ENCODE measurements at regions not wholly inside any gene's neighbourhood (a gene's known extent, or its start where the extent isn't known, plus 50 kb on each side); places are given as distances from the start of the nearest gene placed in this dataset.
"Not testable (repeated sequence)": the region's sequence is repeated elsewhere in the genome, so short reads cannot be mapped to it uniquely, and the experiment has no call there.

DNA sequence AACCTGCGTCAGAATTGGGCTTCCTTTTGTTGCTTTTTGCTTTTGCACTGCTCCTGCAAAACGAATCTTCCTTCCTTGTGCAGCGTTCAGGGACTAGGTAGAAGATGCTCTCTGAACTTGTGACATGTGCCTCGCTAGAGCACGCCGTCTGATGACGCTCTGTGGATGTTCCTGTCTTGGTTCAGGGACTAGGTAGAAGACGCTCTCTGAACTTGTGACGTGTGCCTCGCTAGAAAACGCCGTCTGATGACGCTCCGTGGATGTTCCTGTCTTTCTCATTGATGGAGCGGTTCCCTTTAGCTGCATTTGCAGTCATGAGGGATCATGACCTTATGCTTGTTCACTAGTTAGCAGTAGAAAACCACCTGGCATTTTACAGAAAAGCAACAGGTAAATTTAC lies 154.0 kb downstream of the SOX1 start:
- H3K27me3 Mint-ChIP-seq (ENCODE audit: low read depth in 3 of 3), result peaks cover 3 to 6% (median 6%) of the 10 kb centered on the region in 3 donors
- Histone ChIP-seq H3K79me2 (ENCODE audit: insufficient read depth, low read length) (no peaks in the 10 kb centered on the region), H3K9ac (ENCODE audit: insufficient read depth, low read length, poor library complexity, severe bottlenecking) (no peak overlapping the region), H3K4me3 (replicated peaks in 1 of 3; ENCODE audit: low read depth in 2 of 3, low read length in 3 of 3) (no peak overlapping the region), H3K4me2 (replicated peaks; ENCODE audit: extremely low read depth, low read length, poor library complexity, severe bottlenecking) (no peak overlapping the region), H4K20me1 (ENCODE audit: insufficient read depth, low read length) (no peaks in the 10 kb centered on the region), H3K36me3 (replicated peaks in 1 of 2; ENCODE audit: control insufficient read depth in 1 of 2, insufficient read depth in 2 of 2, low read length in 2 of 2) (no peaks in the 10 kb centered on the region), H3K27ac (ENCODE audit: low read depth in 1 of 2, low read length in 2 of 2) (no peak overlapping the region), H2AFZ (ENCODE audit: insufficient read depth, low read depth, low read length, poor library complexity, severe bottlenecking) (no peak overlapping the region), H3K27me3 (ENCODE audit: control insufficient read depth in 2 of 2, insufficient read depth in 2 of 2, low read length in 2 of 2) (no peaks in the 10 kb centered on the region), H3K4me1 (ENCODE audit: control insufficient read depth in 1 of 2, insufficient read depth in 2 of 2, low read length in 2 of 2) (no peaks in the 10 kb centered on the region), H3K9me3 (replicated peaks in 1 of 2; ENCODE audit: control insufficient read depth in 1 of 2, insufficient read depth in 1 of 2, low read length in 2 of 2) (peaks cover 0 to 3% of the 10 kb centered on the region in 2 donors)
- TF ChIP-seq, protein P1, sequence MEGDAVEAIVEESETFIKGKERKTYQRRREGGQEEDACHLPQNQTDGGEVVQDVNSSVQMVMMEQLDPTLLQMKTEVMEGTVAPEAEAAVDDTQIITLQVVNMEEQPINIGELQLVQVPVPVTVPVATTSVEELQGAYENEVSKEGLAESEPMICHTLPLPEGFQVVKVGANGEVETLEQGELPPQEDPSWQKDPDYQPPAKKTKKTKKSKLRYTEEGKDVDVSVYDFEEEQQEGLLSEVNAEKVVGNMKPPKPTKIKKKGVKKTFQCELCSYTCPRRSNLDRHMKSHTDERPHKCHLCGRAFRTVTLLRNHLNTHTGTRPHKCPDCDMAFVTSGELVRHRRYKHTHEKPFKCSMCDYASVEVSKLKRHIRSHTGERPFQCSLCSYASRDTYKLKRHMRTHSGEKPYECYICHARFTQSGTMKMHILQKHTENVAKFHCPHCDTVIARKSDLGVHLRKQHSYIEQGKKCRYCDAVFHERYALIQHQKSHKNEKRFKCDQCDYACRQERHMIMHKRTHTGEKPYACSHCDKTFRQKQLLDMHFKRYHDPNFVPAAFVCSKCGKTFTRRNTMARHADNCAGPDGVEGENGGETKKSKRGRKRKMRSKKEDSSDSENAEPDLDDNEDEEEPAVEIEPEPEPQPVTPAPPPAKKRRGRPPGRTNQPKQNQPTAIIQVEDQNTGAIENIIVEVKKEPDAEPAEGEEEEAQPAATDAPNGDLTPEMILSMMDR (IDR thresholded peaks at IDR 0.05), result no peak
- H3K36me3 Mint-ChIP-seq, result no peaks in the 10 kb centered on the region
- intact Hi-C loops (cut with micrococcal nuclease), result no loop called here
- H3K9me3 Mint-ChIP-seq, result peaks cover 0 to 3% (median 0%) of the 10 kb centered on the region in 7 donors
- WGBS (ENCODE audit: insufficient coverage), result 85% methylated on average over 8 of the region's 15 CpGs
- H3K27ac Mint-ChIP-seq, result no peak overlapping the region
- DNase-seq, result no peak
- no peaks in the 10 kb centered on the region for H3K4me1 Mint-ChIP-seq
- no peak overlapping the region for H3K4me3 Mint-ChIP-seq

DNA sequence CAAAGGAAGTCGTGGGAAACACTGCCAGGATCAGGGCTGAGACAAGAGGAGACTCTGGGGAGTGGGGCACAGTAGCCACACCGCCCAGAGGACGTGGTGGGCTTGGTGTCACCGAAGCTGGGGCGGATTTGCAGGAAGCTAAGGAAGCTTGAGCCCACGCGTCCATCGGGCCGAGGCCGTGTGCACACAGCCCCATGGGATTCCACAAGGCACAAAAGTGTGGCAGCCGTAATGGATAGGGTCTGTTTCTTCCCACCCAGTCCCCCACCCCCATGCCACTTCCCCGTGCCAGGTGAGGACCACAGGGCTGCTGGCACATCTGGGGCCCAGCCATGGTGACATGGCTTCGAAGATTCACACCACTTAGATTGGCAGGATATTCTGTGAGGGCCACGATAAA lies 153.2 kb upstream of the SPACA7 start:
- intact Hi-C loops (cut with micrococcal nuclease), result no loop called here
- peaks cover 0 to 5% (median 0%) of the 10 kb centered on the region in 7 donors for H3K9me3 Mint-ChIP-seq
- H3K4me3 ChIP-seq (replicated peaks in 1 of 3; ENCODE audit: low read depth in 2 of 3, low read length in 3 of 3), result no peak overlapping the region
- TF ChIP-seq, protein P1 (IDR thresholded peaks at IDR 0.05), result no peak
- WGBS (ENCODE audit: insufficient coverage), result 92% methylated on average over 9 of the region's 14 CpGs
- DNase-seq, result no peak
- no peak overlapping the region for H3K4me2 ChIP-seq (replicated peaks; ENCODE audit: extremely low read depth, low read length, poor library complexity, severe bottlenecking)
- H3K4me3 Mint-ChIP-seq, result no peak overlapping the region
- H3K79me2 ChIP-seq (ENCODE audit: insufficient read depth, low read length), result no peaks in the 10 kb centered on the region
- no peaks in the 10 kb centered on the region for H3K36me3 Mint-ChIP-seq
- no peak overlapping the region for H2AFZ ChIP-seq (ENCODE audit: insufficient read depth, low read depth, low read length, poor library complexity, severe bottlenecking)
- H3K27me3 ChIP-seq (ENCODE audit: control insufficient read depth in 2 of 2, insufficient read depth in 2 of 2, low read length in 2 of 2), result no peaks in the 10 kb centered on the region
- peaks cover 3 to 8% (median 7%) of the 10 kb centered on the region in 3 donors for H3K27me3 Mint-ChIP-seq (ENCODE audit: low read depth in 3 of 3)
- H3K36me3 ChIP-seq (replicated peaks in 1 of 2; ENCODE audit: control insufficient read depth in 1 of 2, insufficient read depth in 2 of 2, low read length in 2 of 2), result no peaks in the 10 kb centered on the region
- no peaks in the 10 kb centered on the region for H3K9me3 ChIP-seq (replicated peaks in 1 of 2; ENCODE audit: control insufficient read depth in 1 of 2, insufficient read depth in 1 of 2, low read length in 2 of 2)
- no peak overlapping the region for H3K9ac ChIP-seq (ENCODE audit: insufficient read depth, low read length, poor library complexity, severe bottlenecking)
- H3K27ac Mint-ChIP-seq, result no peak overlapping the region
- H4K20me1 ChIP-seq (ENCODE audit: insufficient read depth, low read length), result no peaks in the 10 kb centered on the region
- H3K27ac ChIP-seq (ENCODE audit: low read depth in 1 of 2, low read length in 2 of 2), result no peak overlapping the region
- no peaks in the 10 kb centered on the region for H3K4me1 ChIP-seq (ENCODE audit: control insufficient read depth in 1 of 2, insufficient read depth in 2 of 2, low read length in 2 of 2)
- no peaks in the 10 kb centered on the region for H3K4me1 Mint-ChIP-seq

DNA sequence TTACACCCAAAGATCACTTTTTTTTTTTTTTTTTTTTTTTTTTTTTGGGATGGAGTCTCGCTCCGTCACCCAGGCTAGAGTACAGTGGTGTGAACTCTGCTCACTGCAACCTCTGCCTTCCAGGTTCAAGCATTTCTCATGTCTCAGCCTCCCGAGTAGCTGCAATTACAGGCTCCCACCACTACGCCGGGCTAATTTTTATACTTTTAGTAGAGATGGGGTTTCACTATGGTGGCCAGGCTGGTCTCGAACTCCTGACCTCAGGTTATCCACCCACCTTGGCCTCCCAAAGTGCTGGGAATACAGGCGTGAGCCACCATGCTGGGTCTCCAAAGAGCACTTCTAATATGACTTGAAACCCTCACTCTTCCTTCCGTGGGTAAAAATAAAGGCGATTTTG lies 152.2 kb upstream of the SPACA7 start:
- H3K27me3 ChIP-seq (ENCODE audit: control insufficient read depth in 2 of 2, insufficient read depth in 2 of 2, low read length in 2 of 2); H3K36me3 Mint-ChIP-seq; DNase-seq; H3K9me3 ChIP-seq (replicated peaks in 1 of 2; ENCODE audit: control insufficient read depth in 1 of 2, insufficient read depth in 1 of 2, low read length in 2 of 2); H3K27ac Mint-ChIP-seq; H3K27me3 Mint-ChIP-seq (ENCODE audit: low read depth in 3 of 3); intact Hi-C loops (cut with micrococcal nuclease); H4K20me1 ChIP-seq (ENCODE audit: insufficient read depth, low read length); H3K9me3 Mint-ChIP-seq; H3K27ac ChIP-seq (ENCODE audit: low read depth in 1 of 2, low read length in 2 of 2); H2AFZ ChIP-seq (ENCODE audit: insufficient read depth, low read depth, low read length, poor library complexity, severe bottlenecking); H3K36me3 ChIP-seq (replicated peaks in 1 of 2; ENCODE audit: control insufficient read depth in 1 of 2, insufficient read depth in 2 of 2, low read length in 2 of 2); H3K4me1 ChIP-seq (ENCODE audit: control insufficient read depth in 1 of 2, insufficient read depth in 2 of 2, low read length in 2 of 2); H3K4me2 ChIP-seq (replicated peaks; ENCODE audit: extremely low read depth, low read length, poor library complexity, severe bottlenecking); H3K9ac ChIP-seq (ENCODE audit: insufficient read depth, low read length, poor library complexity, severe bottlenecking); H3K4me3 Mint-ChIP-seq; H3K4me3 ChIP-seq (replicated peaks in 1 of 3; ENCODE audit: low read depth in 2 of 3, low read length in 3 of 3); H3K4me1 Mint-ChIP-seq; H3K79me2 ChIP-seq (ENCODE audit: insufficient read depth, low read length): not testable (repeated sequence)
- no CpG with 5 or more reads among the region's 9 CpGs for WGBS (ENCODE audit: insufficient coverage)
